SK-N-SH (cell line): ENCODE measurements at regions not wholly inside any gene's neighbourhood (a gene's known extent, or its start where the extent isn't known, plus 50 kb on each side); places are given as distances from the start of the nearest gene placed in this dataset.

Experiments
- SMC3 ChIP-seq: IDR thresholded peaks from 2 replicates; pipeline ENCODE4 v1.6.1; 2012; ENCODE audit warnings: low read depth, low read length, improper control_type of control experiment
- TF ChIP-seq, protein P1 (sequence below): fragments of 200-600 bp; sonication (generic); IDR thresholded peaks from 2 replicates; pipeline ENCODE4 v1.6.1; 2017; ENCODE audit warnings: antibody characterized with exemption, mild to moderate bottlenecking, moderate library complexity
- TF ChIP-seq, protein P2 (sequence below): IDR thresholded peaks from 2 replicates; pipeline ENCODE4; 2012

DNA sequence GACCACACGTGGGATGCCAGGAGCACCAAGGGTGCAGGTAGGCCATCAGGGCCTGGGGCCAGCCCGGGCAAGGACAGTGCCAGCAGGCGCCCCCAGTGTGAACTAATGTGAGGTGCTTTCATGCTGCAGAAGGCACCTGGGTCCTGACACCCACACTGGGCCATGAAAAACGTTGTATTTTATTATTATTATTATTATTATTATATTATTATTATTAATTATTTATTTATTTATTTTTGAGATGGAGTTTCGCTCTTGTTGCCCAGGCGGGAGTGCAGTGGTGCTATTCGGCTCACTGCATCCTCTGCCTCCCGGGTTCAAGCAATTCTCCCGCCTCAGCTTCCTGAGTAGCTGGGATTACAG is 1267.3 kb downstream of the BRD1 start:
- TF ChIP-seq, protein P1, sequence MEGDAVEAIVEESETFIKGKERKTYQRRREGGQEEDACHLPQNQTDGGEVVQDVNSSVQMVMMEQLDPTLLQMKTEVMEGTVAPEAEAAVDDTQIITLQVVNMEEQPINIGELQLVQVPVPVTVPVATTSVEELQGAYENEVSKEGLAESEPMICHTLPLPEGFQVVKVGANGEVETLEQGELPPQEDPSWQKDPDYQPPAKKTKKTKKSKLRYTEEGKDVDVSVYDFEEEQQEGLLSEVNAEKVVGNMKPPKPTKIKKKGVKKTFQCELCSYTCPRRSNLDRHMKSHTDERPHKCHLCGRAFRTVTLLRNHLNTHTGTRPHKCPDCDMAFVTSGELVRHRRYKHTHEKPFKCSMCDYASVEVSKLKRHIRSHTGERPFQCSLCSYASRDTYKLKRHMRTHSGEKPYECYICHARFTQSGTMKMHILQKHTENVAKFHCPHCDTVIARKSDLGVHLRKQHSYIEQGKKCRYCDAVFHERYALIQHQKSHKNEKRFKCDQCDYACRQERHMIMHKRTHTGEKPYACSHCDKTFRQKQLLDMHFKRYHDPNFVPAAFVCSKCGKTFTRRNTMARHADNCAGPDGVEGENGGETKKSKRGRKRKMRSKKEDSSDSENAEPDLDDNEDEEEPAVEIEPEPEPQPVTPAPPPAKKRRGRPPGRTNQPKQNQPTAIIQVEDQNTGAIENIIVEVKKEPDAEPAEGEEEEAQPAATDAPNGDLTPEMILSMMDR, result no peak
- TF ChIP-seq, protein P2, sequence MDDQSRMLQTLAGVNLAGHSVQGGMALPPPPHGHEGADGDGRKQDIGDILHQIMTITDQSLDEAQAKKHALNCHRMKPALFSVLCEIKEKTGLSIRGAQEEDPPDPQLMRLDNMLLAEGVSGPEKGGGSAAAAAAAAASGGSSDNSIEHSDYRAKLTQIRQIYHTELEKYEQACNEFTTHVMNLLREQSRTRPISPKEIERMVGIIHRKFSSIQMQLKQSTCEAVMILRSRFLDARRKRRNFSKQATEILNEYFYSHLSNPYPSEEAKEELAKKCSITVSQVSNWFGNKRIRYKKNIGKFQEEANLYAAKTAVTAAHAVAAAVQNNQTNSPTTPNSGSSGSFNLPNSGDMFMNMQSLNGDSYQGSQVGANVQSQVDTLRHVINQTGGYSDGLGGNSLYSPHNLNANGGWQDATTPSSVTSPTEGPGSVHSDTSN, result no peak
- no peak for TF ChIP-seq SMC3
